Stimulated activated CD8-positive, alpha-beta memory T cell treated with anti-CD3 and anti-CD28 coated beads, Interleukin-4, amount 100 ng/mL, for 24 hours (primary cell): ENCODE measurements at regions not wholly inside any gene's neighbourhood (a gene's known extent, or its start where the extent isn't known, plus 50 kb on each side); places are given as distances from the start of the nearest gene placed in this dataset.

Experiments used
- DNase-seq: peaks from one replicate; pipeline ENCODE4 v3.0.0-alpha.2; 2020; ENCODE audit warnings: low read depth

DNA sequence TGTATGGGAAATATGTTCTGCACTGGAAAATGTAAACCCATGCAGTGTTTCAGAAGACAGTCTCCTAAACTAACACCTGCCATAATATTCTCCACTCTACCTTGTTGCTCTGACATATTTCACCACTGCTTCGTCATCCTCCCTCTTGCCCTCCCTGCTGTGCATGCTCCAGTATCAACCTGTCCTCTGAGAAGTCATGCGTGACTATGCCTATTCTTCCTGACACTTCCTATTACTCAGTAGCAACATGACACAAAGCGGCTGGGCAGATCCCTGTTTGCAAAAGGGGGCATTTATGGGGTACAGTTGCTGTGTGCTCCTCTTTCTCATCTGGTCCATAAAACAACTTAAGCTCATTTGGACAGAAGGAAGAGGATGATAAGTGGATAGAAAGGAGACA, 805.6 kb upstream of the EEF2KMT start:
- DNase-seq, result no peak

DNA sequence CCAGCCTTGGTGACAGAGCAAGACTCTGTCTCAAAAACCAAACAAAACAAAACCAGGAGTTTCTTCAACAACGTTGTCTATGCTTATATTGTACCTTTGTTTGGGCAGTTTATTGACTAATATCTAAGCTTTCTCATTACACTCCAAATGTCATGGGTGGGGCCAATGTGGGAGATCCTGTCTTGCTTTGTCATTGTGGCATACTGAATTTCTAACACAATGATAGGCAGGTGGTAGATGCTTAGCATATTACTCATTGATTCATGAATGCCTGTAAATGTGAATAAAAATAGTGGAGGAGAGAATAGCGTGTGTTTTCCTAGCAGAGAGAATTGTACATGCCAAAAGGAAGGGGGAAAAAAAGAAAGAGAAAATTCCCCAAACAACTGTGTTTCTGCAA, 802.5 kb upstream of the EEF2KMT start:
- no peak for DNase-seq

- no peak for DNase-seq
Observed at GRCh38 chr16:5895976-5896375, 798.4 kb upstream of the EEF2KMT start.

DNA sequence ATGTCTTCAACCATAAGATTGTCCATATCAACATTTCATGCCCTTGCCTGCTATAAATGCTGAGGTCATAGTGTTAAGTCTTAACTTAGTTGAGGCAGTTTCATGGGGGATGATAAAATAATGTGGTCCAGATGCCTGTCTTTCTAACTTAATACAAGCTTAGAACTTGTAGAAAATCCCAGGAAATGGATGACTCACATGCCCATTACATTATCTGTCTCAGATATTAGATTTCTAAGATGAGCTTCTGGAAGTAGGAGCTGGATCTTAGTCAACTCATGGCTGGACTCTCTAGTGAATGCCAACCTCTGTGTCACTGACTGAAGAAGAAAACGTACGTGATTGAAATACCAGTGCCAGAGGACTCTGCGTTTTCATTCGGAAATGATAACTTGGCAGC, 797.5 kb upstream of the EEF2KMT start:
- DNase-seq, result no peak

GRCh38 chr16:5891296-5891695, 793.7 kb upstream of the EEF2KMT start:
- DNase-seq, result no peak

DNA sequence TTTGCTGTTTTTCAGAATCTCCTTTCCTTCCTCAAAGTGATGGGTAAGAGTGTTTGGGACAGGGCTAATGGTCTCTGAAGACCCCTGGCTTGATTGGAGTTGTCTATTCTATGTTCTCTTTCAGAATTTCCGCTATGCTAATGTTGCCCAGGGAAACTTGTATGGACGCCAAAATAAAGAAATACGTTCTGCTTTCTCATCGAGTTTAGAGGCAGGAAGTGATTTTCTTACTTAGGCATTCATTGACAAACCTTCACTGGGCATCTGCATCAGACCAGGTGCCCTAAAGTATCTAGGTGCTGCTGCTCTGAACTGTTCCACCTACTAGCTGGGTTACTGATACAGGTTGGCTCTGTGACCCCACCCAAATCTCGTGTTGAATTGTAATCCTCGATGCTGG, 787.9 kb upstream of the EEF2KMT start:
- no peak for DNase-seq

GRCh38 chr16:5884996-5885395, 787.4 kb upstream of the EEF2KMT start:
- no peak for DNase-seq

DNA sequence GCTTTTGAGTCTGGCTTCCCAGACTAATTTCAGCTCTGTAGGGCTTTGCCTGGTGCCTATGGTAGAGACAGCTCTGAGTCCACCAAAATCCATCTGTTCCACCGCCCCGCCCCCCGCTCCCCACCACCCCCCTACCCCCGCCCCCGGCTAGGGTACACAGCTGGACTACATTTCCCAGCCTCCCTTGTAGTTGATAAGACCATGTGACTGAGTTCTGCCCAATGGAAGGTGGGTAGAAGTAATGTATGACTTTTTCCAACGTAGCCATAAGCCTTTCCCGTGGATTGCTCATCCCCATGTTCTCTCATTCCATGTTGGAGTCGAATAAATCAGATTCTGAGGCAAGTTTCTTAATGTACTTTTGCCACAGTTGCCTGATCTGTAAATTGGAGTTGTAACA, 786.7 kb upstream of the EEF2KMT start:
- no peak for DNase-seq

DNA sequence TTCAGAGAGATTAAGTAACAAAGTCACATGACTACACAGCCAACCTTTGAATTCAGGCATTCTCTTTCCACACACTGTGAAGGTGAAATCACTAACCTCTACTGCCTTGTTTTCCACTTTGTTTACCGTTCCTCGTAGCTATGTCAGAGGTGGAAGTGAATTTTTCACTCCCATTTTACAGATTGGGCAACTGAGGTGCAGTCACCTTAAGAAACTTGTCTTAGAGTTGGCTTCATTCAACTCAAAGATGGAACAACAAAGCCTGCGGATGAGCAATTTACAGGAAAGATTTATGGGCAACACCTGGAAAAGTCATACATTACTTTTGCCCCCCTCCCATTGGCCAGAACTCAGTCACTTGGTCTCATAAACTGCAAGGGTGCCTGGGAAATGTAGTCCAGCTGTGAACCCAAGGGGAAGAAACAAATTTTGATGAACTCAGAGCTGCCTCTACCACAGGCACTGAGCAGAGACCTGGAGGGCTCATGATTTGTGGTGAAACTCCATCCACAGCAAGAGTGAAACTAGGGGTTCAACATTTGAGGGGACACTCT, 784.6 kb upstream of the EEF2KMT start:
- DNase-seq, result no peak

DNA sequence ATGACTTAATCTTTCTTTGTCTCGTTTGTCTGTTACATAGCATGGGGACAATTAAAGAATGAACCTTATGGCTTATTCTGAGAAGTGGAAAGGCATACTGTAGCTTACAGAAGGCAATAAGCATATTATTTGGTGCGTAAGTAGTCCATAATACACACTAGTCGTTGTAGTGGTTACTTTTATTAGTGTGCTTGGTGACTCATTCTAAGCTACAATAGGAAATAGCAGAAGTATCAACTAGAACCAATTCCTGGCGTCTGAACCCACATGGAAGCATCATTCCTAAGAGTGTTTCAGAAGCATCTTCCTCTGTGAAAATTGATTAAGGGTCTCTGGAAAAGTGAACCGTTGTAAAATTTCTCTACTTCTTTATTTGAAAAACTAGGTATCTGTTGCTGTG, 777.8 kb upstream of the EEF2KMT start:
- DNase-seq, result no peak

- DNase-seq, result no peak
Observed at GRCh38 chr16:5874899-5875298, 777.3 kb upstream of the EEF2KMT start.

GRCh38 chr16:5873221-5873620, 775.6 kb upstream of the EEF2KMT start:
- DNase-seq, result no peak

- DNase-seq, result no peak
Observed at GRCh38 chr16:5870886-5871691, 773.5 kb upstream of the EEF2KMT start.

GRCh38 chr16:5867250-5867649, 769.7 kb upstream of the EEF2KMT start:
- DNase-seq, result no peak

GRCh38 chr16:5865236-5865635, 767.6 kb upstream of the EEF2KMT start:
- no peak for DNase-seq

- DNase-seq, result no peak
Observed at GRCh38 chr16:5863071-5863606, 765.5 kb upstream of the EEF2KMT start.

DNA sequence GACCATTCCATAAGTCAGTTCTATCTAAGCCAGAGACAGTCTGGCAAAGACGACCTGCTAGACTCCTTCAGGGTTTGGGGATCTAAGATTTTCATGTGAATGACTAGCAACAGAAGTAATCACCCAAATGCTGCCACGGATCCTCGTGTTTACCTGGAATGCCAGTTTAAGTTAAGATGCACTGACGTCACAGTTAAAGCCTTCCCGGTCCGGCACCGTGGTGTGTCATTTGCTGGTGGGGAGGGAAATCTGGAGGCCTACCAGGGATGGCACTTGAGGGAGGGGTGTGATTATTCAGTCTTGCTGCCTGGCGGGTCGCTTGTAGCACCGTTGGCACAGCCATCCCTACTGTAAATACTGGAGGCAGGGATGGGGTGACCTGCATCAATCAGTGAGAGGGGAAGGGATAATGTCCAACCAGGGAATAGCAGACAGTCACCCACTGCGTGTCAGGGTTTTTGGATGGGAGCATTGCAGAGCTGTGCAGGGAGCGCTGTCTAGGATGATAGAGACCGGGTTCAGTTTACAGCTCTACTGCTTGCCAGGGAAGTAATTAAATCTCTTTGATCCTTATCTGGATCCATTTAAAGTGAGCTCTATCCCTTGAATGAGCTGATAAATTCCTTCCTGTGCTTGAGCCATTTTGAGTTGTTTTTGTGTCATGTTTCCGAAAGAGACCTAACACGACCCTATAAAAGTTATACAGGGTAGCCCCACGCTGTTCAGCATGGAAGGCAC, 764.7 kb upstream of the EEF2KMT start:
- DNase-seq, result no peak

DNA sequence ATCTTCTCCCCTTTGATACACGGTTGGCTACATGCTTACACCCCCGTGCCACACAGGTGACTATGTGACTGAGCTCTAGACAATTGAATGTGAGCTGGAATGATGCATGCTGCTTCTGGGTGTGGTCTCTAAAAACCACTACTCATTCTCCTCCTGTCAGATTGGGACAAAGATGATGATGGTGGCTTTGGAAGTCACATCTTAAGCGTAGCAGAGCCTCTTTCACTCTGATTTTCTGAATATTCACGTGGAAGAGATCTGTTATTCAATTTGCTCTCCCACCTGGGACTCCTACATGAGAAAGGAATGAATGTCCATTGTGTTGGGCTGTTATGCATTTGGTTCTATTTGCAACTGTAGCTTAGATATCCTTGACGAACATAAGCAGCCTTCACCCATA, 763.6 kb upstream of the EEF2KMT start:
- DNase-seq, result no peak

DNA sequence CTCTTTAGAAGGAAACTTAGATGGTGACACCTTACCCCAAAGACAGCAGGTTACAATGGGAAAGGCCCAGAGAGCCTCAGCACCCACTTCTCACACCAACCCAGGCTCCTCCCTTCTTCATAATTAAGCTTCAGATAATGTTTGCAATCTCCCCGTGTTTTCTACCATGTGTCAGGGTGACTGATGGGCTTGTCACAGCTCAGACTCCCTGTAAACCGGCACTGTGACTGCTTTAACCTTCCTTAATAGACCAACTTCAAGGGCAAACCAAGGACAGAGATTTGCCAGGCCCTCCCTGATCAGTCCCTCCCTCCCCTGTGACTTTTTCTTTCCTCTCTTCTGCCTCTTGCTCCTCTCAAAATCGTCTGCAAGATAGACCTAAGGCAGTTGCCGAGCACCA, 760.6 kb upstream of the EEF2KMT start:
- no peak for DNase-seq

- DNase-seq, result no peak
Observed at GRCh38 chr16:5854027-5854426, 756.4 kb upstream of the EEF2KMT start.

DNA sequence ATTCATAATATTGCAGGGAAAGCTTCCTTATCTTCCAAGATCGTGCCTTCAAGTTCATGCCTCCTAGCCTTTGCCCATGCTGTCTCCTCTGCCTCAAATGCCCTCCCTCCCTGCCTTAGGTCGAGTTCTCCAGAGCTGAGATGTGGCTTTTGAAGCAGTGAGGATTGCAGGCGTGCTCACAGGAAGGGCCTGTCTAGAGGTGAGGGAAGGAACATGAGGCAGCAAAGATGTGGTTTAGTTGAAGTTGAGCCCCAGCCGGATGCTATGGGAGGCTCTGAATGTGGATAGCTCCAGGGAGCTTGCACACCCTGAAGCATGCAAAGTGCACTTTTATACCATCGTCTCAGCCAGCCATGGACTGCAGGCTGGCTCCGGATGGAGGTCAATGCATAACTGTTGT, 754.6 kb upstream of the EEF2KMT start:
- no peak for DNase-seq

GRCh38 chr16:5851393-5851982, 753.9 kb upstream of the EEF2KMT start:
- no peak for DNase-seq
